Upper lobe of left lung (tissue), 4 donors: ENCODE measurements at regions not wholly inside any gene's neighbourhood (a gene's known extent, or its start where the extent isn't known, plus 50 kb on each side); places are given as distances from the start of the nearest gene placed in this dataset.

Experiments used
- POLR2A ChIP-seq, 4 donors: fragments of 450-650 bp; IDR thresholded peaks; one replicate each; pipeline ENCODE4 v1.5.1; 2016 to 2017; ENCODE audit warnings: antibody characterized with exemption in 4 of 4, mild to moderate bottlenecking in 2 of 4
- POLR2AphosphoS5 ChIP-seq, 2 donors: sonication (generic); formaldehyde crosslinking; IDR thresholded peaks; one replicate each; pipeline ENCODE4 v1.5.1; 2017; ENCODE audit warnings: antibody characterized with exemption in 2 of 2
- TF ChIP-seq, protein P1 (sequence below), 6 experiments: fragments of 450-650 bp in 4 of 6; fragments of 200-600 bp in 2 of 6; sonication (generic) in 2 of 6; IDR thresholded peaks; one replicate each; pipeline ENCODE4 v1.5.1; 2016 to 2019; ENCODE audit warnings: antibody characterized with exemption in 6 of 6

- TF ChIP-seq POLR2A (IDR thresholded peaks at IDR 0.05) (peak in 2 of 4 donors; percentile 26 to 68), POLR2AphosphoS5 (IDR thresholded peaks at IDR 0.05) (peak; percentile 94 to 97)
- TF ChIP-seq, protein P1, sequence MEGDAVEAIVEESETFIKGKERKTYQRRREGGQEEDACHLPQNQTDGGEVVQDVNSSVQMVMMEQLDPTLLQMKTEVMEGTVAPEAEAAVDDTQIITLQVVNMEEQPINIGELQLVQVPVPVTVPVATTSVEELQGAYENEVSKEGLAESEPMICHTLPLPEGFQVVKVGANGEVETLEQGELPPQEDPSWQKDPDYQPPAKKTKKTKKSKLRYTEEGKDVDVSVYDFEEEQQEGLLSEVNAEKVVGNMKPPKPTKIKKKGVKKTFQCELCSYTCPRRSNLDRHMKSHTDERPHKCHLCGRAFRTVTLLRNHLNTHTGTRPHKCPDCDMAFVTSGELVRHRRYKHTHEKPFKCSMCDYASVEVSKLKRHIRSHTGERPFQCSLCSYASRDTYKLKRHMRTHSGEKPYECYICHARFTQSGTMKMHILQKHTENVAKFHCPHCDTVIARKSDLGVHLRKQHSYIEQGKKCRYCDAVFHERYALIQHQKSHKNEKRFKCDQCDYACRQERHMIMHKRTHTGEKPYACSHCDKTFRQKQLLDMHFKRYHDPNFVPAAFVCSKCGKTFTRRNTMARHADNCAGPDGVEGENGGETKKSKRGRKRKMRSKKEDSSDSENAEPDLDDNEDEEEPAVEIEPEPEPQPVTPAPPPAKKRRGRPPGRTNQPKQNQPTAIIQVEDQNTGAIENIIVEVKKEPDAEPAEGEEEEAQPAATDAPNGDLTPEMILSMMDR (IDR thresholded peaks at IDR 0.05), result peak in 1 of 6 experiments; percentile 20
These were observed 147.8 kb downstream of the TOMM20 start for GRCh38 chr1:234980645-234981396.
